LHCN-M2 (cell line): ENCODE measurements at regions not wholly inside any gene's neighbourhood (a gene's known extent, or its start where the extent isn't known, plus 50 kb on each side); places are given as distances from the start of the nearest gene placed in this dataset.
A peak's percentile ranks its signal among the peaks of the same experiment; 100 is the strongest.

Experiments used
- DNase-seq: peaks from one replicate; pipeline ENCODE4 v3.0.0-alpha.2; 2012; ENCODE audit warnings: low read depth

DNA sequence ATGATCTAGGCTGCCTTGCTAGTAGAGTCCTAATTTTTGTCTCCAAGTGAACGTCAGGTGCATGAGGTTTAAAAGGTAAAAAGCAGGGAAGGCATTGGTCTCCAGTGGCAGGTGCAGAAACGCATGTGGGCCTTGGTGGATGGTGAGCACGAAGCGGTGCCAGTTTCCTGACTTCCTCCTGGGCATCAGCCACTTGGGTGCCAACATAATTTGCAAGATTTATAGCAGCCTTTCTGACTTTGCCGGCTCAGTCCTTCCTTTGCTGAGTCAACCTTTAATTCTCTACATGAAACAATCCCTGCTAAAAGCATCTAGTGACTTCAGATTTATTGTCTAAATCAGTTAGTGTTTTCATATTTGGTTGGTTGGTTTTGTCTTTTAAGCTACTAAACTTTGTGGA, 355.7 kb upstream of the TMEM132C start:
- no peak for DNase-seq

GRCh38 chr12:127912035-127912665, 354.8 kb upstream of the TMEM132C start:
- no peak for DNase-seq

GRCh38 chr12:127923501-127923900, 343.5 kb upstream of the TMEM132C start:
- DNase-seq: no peak

- peak; percentile 56 for DNase-seq
These were observed 341.0 kb upstream of the TMEM132C start for GRCh38 chr12:127925971-127926370.

- no peak for DNase-seq
These were observed 338.8 kb upstream of the TMEM132C start for GRCh38 chr12:127928178-127928577.

GRCh38 chr12:127928615-127929571, 338.1 kb upstream of the TMEM132C start:
- DNase-seq: peak; percentile 81

DNA sequence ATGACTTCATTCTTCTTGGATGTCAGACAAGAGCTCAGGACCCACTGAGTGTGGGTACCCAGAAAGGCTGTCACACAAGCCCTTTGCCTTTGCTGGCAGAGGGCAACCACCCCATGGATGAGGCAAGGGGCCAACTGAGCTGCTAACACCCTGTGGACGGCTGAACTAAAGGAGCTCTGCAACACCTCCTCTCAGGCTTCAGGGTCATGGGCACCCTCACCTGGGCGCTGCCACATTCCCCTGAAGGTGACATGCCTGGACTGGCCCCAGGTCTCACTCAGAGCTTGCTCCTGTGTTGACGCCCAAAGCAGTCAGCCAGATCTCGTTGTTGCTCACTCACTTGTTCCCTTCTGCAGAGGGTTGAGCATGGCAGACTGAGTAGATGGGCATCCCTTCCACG, 336.8 kb upstream of the TMEM132C start:
- DNase-seq: no peak

- DNase-seq: no peak
These were observed 332.6 kb upstream of the TMEM132C start for GRCh38 chr12:127934409-127934808.

DNA sequence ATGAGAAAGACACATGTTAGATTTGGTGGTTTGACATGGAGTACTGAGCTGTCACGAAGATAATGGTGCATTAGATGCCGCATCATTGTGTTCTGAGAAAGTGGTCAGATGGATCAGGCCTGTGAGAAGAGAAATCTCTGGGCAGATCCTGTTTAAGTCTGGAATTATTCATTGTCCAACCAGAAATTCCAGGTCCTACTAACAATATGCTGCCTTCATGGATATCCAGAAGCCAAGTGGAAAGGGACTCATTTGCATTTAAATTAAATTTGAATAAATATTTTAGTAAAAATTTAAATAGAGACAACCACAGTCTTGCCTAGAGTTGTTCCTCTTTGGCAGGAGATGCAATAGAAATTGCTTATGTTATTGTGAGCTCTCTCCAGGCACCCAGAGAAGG, 330.5 kb upstream of the TMEM132C start:
- DNase-seq: no peak

DNA sequence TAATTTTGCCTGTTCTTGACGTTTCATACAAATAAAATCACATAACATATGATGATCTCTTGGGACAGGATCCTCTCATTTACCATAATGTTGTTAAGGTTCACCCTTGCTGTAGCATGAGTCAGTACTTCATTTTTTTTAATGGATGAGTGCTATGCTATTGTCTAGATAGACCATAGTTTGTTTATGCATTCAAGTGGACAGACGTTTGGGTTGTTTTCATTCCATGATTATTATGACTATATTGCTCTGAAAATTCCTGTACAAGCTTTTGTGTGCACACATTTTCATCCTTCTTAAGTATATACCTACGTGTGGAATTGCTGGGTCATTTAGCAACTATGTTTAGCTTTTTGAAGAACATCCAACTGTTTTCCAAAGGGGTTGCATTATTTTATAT, 325.6 kb upstream of the TMEM132C start:
- no peak for DNase-seq

DNA sequence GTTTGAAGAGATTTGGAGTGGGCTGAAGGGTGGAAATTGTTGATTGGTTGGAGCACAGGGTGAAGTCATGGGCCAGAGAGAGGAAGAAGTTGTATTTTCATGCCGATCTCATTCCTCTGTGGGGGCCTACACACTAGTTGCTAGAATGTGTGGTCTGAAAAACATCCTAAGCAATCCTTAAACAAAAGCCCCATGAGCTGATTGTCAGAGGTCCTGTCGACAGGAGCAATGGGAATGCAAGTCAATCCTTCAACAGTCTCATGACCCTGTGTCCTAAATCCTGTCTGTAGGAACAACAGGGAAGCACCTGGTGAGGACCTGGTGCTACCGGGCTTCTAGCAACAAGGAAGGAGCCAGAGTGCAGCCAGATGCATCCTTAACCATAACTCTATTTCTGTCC, 324.0 kb upstream of the TMEM132C start:
- no peak for DNase-seq

- no peak for DNase-seq
These were observed 323.3 kb upstream of the TMEM132C start for GRCh38 chr12:127943481-127944210.

GRCh38 chr12:127944211-127944899, 322.6 kb upstream of the TMEM132C start:
- no peak for DNase-seq

DNA sequence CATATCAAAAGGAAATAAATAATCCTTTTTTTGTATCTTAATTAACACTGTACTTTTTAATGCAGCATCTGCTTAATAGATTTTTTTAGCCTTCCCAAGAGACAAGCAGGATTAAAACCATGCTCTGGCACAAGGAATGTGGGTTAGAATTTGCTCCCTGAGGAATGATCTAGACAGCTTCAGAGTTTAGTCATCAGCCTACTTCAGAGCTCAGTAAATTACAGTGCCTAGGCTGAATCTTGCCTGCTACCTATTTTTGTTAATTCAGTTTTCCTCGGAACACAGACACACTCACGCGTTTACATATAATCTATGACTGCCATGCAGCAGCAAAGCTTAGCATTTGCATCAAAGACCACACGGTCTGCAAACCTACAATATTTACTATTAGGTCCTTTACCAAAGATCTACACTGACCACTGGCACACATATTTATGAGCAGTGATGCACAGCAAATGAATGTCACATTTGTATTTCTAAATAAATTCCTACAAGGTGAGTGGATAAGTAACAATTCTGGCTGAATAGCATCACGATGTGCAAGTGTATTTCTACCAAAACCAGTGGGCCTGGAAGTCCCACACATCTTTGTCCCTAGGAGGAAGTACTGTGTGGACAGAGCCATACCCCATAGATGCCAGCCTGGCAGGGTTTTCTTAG, 309.8 kb upstream of the TMEM132C start:
- peak; percentile 73 for DNase-seq

GRCh38 chr12:127962303-127962702, 304.7 kb upstream of the TMEM132C start:
- no peak for DNase-seq

DNA sequence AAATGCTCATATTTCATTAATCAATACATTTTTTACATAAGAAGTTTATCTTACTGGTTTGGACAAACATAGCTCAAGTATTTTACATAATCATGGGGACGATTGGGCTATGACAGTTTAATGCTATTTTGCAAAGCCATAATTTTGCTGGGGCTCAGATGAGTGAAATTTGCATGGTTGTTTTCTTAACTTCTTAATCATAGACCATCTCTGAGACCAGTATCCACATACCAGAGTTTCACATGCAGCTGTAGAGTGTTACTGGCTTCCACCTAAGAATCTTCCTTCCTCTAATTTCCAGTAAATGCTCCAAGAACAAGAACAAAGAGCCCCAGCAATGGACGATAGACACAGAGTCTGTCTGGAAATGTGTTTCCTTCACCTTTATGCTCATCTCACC, 303.0 kb upstream of the TMEM132C start:
- no peak for DNase-seq

DNA sequence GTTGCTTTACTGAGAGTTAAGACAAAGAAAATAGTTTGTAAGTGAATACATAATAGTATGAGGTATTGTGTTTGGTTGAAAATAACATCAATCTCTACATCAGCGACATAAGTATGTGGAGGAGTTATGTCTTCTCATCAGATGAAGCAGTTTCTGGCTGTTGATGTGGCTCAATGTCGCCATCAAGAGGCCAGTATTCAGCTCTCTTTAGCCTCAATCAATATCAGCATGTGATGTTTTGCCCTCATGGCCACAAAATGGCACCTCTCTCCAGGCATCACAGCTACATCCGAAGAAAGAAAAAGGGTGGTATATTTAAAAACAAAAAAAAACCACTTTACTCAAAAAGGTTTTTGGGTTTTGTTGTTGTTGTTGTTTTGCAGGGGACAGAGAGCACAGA, 302.3 kb upstream of the TMEM132C start:
- peak; percentile 66 for DNase-seq

GRCh38 chr12:127966331-127966730, 300.6 kb upstream of the TMEM132C start:
- DNase-seq: no peak

GRCh38 chr12:127970491-127970890, 296.5 kb upstream of the TMEM132C start:
- no peak for DNase-seq

DNA sequence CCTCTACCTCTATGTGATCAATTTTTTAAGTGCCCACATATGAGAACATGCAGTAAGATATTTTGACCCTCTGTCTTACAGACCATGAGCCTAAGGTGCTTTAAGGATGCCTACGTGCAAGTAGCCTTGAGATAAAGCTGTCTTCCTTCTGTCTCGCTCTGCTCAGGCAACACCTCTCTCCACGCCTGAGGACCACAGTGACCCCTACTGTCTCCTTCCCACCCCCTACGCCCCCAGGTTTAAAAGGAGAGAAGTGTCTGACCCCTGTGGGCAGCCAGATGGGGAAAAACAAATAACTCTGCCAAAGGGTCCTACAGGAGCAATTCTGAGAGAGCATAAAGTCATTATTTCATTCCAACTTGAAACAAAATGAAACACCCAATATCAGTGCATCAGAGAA, 286.4 kb upstream of the TMEM132C start:
- DNase-seq: no peak

DNA sequence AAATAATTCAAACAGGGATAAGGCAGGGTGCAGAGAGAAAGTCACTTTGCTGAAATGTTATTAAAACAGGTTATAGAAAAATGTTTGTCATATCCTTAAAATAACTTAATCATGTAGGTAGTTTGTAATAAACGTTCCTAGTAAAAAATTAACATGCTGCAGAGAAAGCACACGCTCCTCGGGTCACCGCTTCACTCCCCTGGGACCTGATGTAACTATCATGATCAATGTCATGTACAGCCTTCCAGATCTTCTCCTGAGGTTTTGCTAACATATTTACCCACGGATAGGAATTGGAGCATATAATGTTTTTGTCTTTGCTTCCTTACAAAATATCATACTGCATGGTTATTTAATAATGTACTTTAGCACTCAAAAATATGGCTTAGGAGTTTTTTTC, 285.1 kb upstream of the TMEM132C start:
- DNase-seq: no peak
